BJ (cell line): ENCODE measurements at regions not wholly inside any gene's neighbourhood (a gene's known extent, or its start where the extent isn't known, plus 50 kb on each side); places are given as distances from the start of the nearest gene placed in this dataset.

Experiments
- CTCF ChIA-PET: fragments of 350-600 bp; formaldehyde crosslinking; extraction: SDS; loops from one replicate; lab custom pipeline; 2021; ENCODE audit warnings: antibody characterized with exemption, inconsistent platforms; lab: Yijun Ruan, JAX
- POLR2A ChIA-PET: fragments of 300-600 bp; sonication (Branson Sonifier 250); formaldehyde crosslinking; extraction: SDS; loops from one replicate; lab custom pipeline; 2021; ENCODE audit warnings: antibody characterized with exemption; lab: Charles Lee
- DNase-seq: peaks from one replicate; pipeline ENCODE4 v3.0.0-alpha.2; 2011; ENCODE audit warnings: low read depth
- H3K27me3 ChIP-seq: 2 replicates; pipeline ENCODE4 v1.6.0; 2011; ENCODE audit warnings: low read length; ENCODE audit not compliant: control insufficient read depth, insufficient read depth
- H3K36me3 ChIP-seq: 2 replicates; pipeline ENCODE4 v1.5.1; 2011; ENCODE audit warnings: low read length; ENCODE audit not compliant: control insufficient read depth, insufficient read depth
- H3K4me3 ChIP-seq: 2 replicates; pipeline ENCODE4 v1.5.1; 2011; ENCODE audit warnings: low read depth, mild to moderate bottlenecking, control low read depth, low read length
- CTCF ChIP-seq: IDR thresholded peaks from 2 replicates; pipeline ENCODE4 v1.5.1; 2011; ENCODE audit warnings: low read depth, mild to moderate bottlenecking, control low read depth, inconsistent platforms, low read length, moderate library complexity; ENCODE audit not compliant: insufficient read depth

DNA sequence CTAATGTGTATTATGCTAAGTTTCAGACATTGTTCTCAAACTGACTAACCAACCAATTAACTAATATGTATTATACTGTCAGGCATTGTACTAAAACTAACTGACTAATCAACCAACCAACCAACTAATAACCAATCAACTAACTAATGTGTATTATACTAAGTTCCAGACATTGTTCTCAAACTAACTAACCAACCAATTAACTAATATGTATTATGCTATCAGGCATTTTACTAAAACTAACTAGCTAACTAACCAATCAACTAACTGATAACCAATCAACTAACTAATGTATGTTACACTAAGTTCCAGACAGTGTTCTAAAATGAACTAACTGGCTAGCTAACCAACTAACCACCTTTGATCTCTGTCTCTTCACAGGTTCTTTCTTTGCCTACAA is 152.3 kb downstream of the SUDS3 start:
- no peak for TF ChIP-seq CTCF
- ChIA-PET CTCF (no interaction called here), POLR2A (no interaction called here)
- DNase-seq: no peak
- H3K36me3 ChIP-seq: no peaks in the 10 kb centered on the region
- no peaks in the 10 kb centered on the region for H3K27me3 ChIP-seq
- H3K4me3 ChIP-seq: no peak overlapping the region

DNA sequence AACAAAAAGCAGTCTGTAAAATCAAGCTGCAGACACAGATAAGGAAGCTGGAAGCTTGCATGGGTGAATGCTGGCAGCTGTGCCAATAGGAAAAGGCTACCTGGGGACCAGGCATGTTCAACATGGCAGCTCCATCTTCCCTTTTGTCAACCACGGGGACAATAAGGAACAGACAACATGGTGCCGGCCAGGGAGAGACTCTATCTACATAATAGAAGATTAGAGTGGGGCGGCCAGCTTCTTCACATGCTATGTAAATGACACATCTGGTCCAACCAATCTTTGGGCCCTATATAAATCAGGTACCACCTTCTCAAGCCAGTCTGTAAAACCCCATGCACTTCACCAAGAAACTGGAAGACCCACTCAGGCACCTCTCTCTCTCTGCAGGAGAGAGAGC is 157.6 kb downstream of the SUDS3 start:
- no peak for TF ChIP-seq CTCF
- H3K4me3 ChIP-seq: no peak overlapping the region
- DNase-seq: no peak
- no peaks in the 10 kb centered on the region for H3K27me3 ChIP-seq
- H3K36me3 ChIP-seq: no peaks in the 10 kb centered on the region
- ChIA-PET CTCF (no interaction called here), POLR2A (no interaction called here)

GRCh38 chr12:118536306-118536906 is 160.1 kb downstream of the SUDS3 start:
- ChIA-PET POLR2A (no interaction called here), CTCF (no interaction called here)
- H3K4me3 ChIP-seq: no peak overlapping the region
- no peaks in the 10 kb centered on the region for H3K36me3 ChIP-seq
- DNase-seq: no peak
- no peak for TF ChIP-seq CTCF
- no peaks in the 10 kb centered on the region for H3K27me3 ChIP-seq

GRCh38 chr12:118537481-118537917 is 161.1 kb downstream of the SUDS3 start:
- no peak for DNase-seq
- ChIA-PET POLR2A (no interaction called here), CTCF (no interaction called here)
- H3K27me3 ChIP-seq: no peaks in the 10 kb centered on the region
- H3K4me3 ChIP-seq: no peak overlapping the region
- no peaks in the 10 kb centered on the region for H3K36me3 ChIP-seq
- no peak for TF ChIP-seq CTCF

GRCh38 chr12:118541071-118541470 is 164.7 kb downstream of the SUDS3 start:
- DNase-seq: no peak
- CTCF ChIA-PET: no interaction called here
- no peak for TF ChIP-seq CTCF
- H3K27me3 ChIP-seq: no peaks in the 10 kb centered on the region
- POLR2A ChIA-PET: no interaction called here
- no peak overlapping the region for H3K4me3 ChIP-seq
- H3K36me3 ChIP-seq: no peaks in the 10 kb centered on the region
